ENCODE measurements at regions not wholly inside any gene's neighbourhood (a gene's known extent, or its start where the extent isn't known, plus 50 kb on each side); places are given as distances from the start of the nearest gene placed in this dataset.

- Histone ChIP-seq H3K27ac (ENCODE audit: low read length in 2 of 2) (no peak overlapping the region), H3K4me3 (ENCODE audit: control extremely low read depth in 1 of 5, extremely low read depth in 1 of 5, insufficient read depth in 1 of 5, low read depth in 2 of 5, low read length in 4 of 5) (no peak overlapping the region), H3K79me2 (ENCODE audit: control insufficient read depth, insufficient read depth, low read length) (no peaks in the 10 kb centered on the region), H3K36me3 (replicated peaks in 1 of 2; ENCODE audit: control extremely low read depth in 1 of 2, control insufficient read depth in 1 of 2, extremely low read depth in 1 of 2, insufficient read depth in 2 of 2, low read length in 1 of 2) (no peaks in the 10 kb centered on the region), H3K9me3 (ENCODE audit: control extremely low read depth in 1 of 3, control insufficient read depth in 2 of 3, insufficient read depth in 1 of 3, low read length in 2 of 3) (no peaks in the 10 kb centered on the region), H3K9ac (ENCODE audit: low read length) (no peak overlapping the region), H2AFZ (ENCODE audit: insufficient read depth, low read depth, low read length, poor library complexity, severe bottlenecking) (no peak overlapping the region), H3K4me1 (ENCODE audit: control insufficient read depth in 2 of 2, insufficient read depth in 2 of 2, low read length in 2 of 2) (no peaks in the 10 kb centered on the region), H4K20me1 (ENCODE audit: control insufficient read depth, insufficient read depth, low read length, poor library complexity, severe bottlenecking) (no peaks in the 10 kb centered on the region), H3K27me3 (replicated peaks in 1 of 4; ENCODE audit: control extremely low read depth in 1 of 4, control insufficient read depth in 3 of 4, insufficient read depth in 4 of 4, low read length in 3 of 4) (no peaks in the 10 kb centered on the region), H3K4me2 (replicated peaks; ENCODE audit: low read depth, low read length, poor library complexity, severe bottlenecking) (no peak overlapping the region)
- POLR2A ChIA-PET, result no interaction called here
- ATAC-seq (ENCODE audit: low read depth) (no peak), DNase-seq (no peak)
- 94% methylated on average over 3 of the region's 3 CpGs for WGBS (ENCODE audit: insufficient coverage)
- CTCF ChIA-PET, result no interaction called here
- Mint-ChIP-seq H3K27ac (no peak overlapping the region), H3K4me1 (no peaks in the 10 kb centered on the region), H3K27me3 (peaks cover 8% of the 10 kb centered on the region), H3K9me3 (ENCODE audit: insufficient read depth) (no peaks in the 10 kb centered on the region), H3K4me3 (no peak overlapping the region)
- TF ChIP-seq EZH2 (IDR thresholded peaks at IDR 0.05; ENCODE audit: borderline replicate concordance, insufficient read depth, low read depth, low read length, poor library complexity, severe bottlenecking), result no peak
- TF ChIP-seq, protein P1, sequence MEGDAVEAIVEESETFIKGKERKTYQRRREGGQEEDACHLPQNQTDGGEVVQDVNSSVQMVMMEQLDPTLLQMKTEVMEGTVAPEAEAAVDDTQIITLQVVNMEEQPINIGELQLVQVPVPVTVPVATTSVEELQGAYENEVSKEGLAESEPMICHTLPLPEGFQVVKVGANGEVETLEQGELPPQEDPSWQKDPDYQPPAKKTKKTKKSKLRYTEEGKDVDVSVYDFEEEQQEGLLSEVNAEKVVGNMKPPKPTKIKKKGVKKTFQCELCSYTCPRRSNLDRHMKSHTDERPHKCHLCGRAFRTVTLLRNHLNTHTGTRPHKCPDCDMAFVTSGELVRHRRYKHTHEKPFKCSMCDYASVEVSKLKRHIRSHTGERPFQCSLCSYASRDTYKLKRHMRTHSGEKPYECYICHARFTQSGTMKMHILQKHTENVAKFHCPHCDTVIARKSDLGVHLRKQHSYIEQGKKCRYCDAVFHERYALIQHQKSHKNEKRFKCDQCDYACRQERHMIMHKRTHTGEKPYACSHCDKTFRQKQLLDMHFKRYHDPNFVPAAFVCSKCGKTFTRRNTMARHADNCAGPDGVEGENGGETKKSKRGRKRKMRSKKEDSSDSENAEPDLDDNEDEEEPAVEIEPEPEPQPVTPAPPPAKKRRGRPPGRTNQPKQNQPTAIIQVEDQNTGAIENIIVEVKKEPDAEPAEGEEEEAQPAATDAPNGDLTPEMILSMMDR (IDR thresholded peaks at IDR 0.05), result no peak
- intact Hi-C loops (cut with micrococcal nuclease), result no loop called here
Observed at GRCh38 chr5:58264276-58264675, 195.6 kb downstream of the PLK2 start.

DNA sequence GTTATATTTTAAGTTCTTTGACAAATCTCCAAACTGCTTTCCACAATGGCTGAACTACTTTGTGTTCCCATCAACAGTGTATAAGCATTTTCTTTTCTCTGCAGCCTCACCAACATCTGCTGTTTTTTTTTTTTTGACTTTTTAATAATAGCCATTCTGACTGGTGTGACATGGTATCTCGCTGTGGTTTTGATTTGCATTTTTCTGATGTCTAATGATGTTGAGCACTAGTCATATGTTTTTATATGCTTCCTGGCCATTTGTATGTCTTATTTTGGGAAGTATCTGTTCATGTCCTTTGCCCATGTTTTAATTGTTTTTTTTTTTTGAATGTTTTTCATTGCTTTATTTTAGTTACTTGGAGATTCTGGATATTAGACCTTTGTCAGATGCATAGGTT, 196.6 kb downstream of the PLK2 start:
- no peak overlapping the region for H3K4me2 ChIP-seq (replicated peaks; ENCODE audit: low read depth, low read length, poor library complexity, severe bottlenecking)
- Mint-ChIP-seq H3K4me3 (no peak overlapping the region), H3K27me3 (peaks cover 6% of the 10 kb centered on the region), H3K27ac (no peak overlapping the region), H3K9me3 (ENCODE audit: insufficient read depth) (no peaks in the 10 kb centered on the region), H3K4me1 (no peaks in the 10 kb centered on the region)
- WGBS (ENCODE audit: insufficient coverage), result 67% methylated on average over 1 of the region's 1 CpG
- H3K36me3 ChIP-seq (replicated peaks in 1 of 2; ENCODE audit: control extremely low read depth in 1 of 2, control insufficient read depth in 1 of 2, extremely low read depth in 1 of 2, insufficient read depth in 2 of 2, low read length in 1 of 2), result no peaks in the 10 kb centered on the region
- no peak overlapping the region for H2AFZ ChIP-seq (ENCODE audit: insufficient read depth, low read depth, low read length, poor library complexity, severe bottlenecking)
- CTCF ChIA-PET, result no interaction called here
- H4K20me1 ChIP-seq (ENCODE audit: control insufficient read depth, insufficient read depth, low read length, poor library complexity, severe bottlenecking), result no peaks in the 10 kb centered on the region
- H3K27ac ChIP-seq (ENCODE audit: low read length in 2 of 2), result no peak overlapping the region
- H3K79me2 ChIP-seq (ENCODE audit: control insufficient read depth, insufficient read depth, low read length), result no peaks in the 10 kb centered on the region
- POLR2A ChIA-PET, result no interaction called here
- DNase-seq (no peak), ATAC-seq (ENCODE audit: low read depth) (no peak)
- H3K27me3 ChIP-seq (replicated peaks in 1 of 4; ENCODE audit: control extremely low read depth in 1 of 4, control insufficient read depth in 3 of 4, insufficient read depth in 4 of 4, low read length in 3 of 4), result no peaks in the 10 kb centered on the region
- TF ChIP-seq, protein P1 (IDR thresholded peaks at IDR 0.05), result no peak
- TF ChIP-seq EZH2 (IDR thresholded peaks at IDR 0.05; ENCODE audit: borderline replicate concordance, insufficient read depth, low read depth, low read length, poor library complexity, severe bottlenecking), result no peak
- H3K4me1 ChIP-seq (ENCODE audit: control insufficient read depth in 2 of 2, insufficient read depth in 2 of 2, low read length in 2 of 2), result no peaks in the 10 kb centered on the region
- H3K9ac ChIP-seq (ENCODE audit: low read length), result no peak overlapping the region
- H3K4me3 ChIP-seq (ENCODE audit: control extremely low read depth in 1 of 5, extremely low read depth in 1 of 5, insufficient read depth in 1 of 5, low read depth in 2 of 5, low read length in 4 of 5), result no peak overlapping the region
- intact Hi-C loops (cut with micrococcal nuclease), result no loop called here
- no peaks in the 10 kb centered on the region for H3K9me3 ChIP-seq (ENCODE audit: control extremely low read depth in 1 of 3, control insufficient read depth in 2 of 3, insufficient read depth in 1 of 3, low read length in 2 of 3)
